ENCODE measurements at regions not wholly inside any gene's neighbourhood (a gene's known extent, or its start where the extent isn't known, plus 50 kb on each side); places are given as distances from the start of the nearest gene placed in this dataset.

DNA sequence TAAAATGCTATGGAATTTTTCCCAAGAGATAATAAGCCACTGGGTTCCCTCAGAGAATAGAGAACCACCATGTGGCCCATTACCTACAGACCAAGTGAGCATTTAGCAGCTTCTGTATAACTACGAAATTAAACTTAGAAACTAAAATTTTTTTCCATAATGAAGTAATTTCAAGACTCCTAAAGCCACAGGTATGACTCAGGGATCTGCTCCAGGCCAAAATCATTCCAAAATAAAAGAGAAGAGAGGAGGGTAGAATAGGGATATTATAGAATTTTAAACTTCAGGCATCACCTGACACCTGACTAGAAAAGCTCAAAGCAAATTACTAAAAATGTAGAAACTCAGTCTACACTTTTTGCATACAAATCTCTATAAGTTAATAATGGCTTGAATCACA is 108.9 kb upstream of the DST start:
- intact Hi-C loops (cut with micrococcal nuclease), result no loop called here
- Histone ChIP-seq H4K20me1 (ENCODE audit: insufficient read depth) (no peaks in the 10 kb centered on the region), H3K4me1 (ENCODE audit: control insufficient read depth in 1 of 2, insufficient read depth in 2 of 2, low read length in 2 of 2) (peaks cover 95 to 96% of the 10 kb centered on the region in 2 experiments), H3K9ac (ENCODE audit: low read length) (peak overlapping the region; percentile 16), H3K27ac (ENCODE audit: low read depth, low read length) (peak overlapping the region; percentile 97), H3K79me2 (ENCODE audit: insufficient read depth, low read length) (peaks cover 86% of the 10 kb centered on the region), H3K4me3 (replicated peaks in 1 of 2; ENCODE audit: low read depth in 1 of 2, low read length in 2 of 2) (no peak overlapping the region), H3K27me3 (ENCODE audit: insufficient read depth, low read length) (no peaks in the 10 kb centered on the region), H2AFZ (ENCODE audit: low read depth, low read length, poor library complexity, severe bottlenecking) (no peak overlapping the region), H3K9me3 (ENCODE audit: control insufficient read depth in 1 of 2, insufficient read depth in 1 of 2, low read depth in 1 of 2, low read length in 2 of 2) (no peaks in the 10 kb centered on the region), H3K9me2 (ENCODE audit: insufficient read depth) (no peaks in the 10 kb centered on the region), H3K36me3 (ENCODE audit: control insufficient read depth in 1 of 2, insufficient read depth in 2 of 2, low read length in 2 of 2) (no peaks in the 10 kb centered on the region), H3K4me2 (ENCODE audit: low read length) (peak overlapping the region; percentile 79)
- ChIA-PET CTCF (interaction anchor here (1.6 kb wide), 1 partner anchor 12 kb away, joined by 6 read pairs; no protein-coding TSS in a partner anchor), RAD21 (ENCODE audit: low non-redundant PET in 1 of 2, low total read pairs in 2 of 2, uncharacterized antibody in 2 of 2, unreplicated experiment in 2 of 2) (no interaction called here), POLR2A (interaction anchor here (1.1 to 1.8 kb wide), 2 partner anchors 19 to 25 kb away, joined by 4 to 10 read pairs; no protein-coding TSS in a partner anchor)
- no peak for TF ChIP-seq JUND (IDR thresholded peaks at IDR 0.05)
- TF ChIP-seq, protein P1, sequence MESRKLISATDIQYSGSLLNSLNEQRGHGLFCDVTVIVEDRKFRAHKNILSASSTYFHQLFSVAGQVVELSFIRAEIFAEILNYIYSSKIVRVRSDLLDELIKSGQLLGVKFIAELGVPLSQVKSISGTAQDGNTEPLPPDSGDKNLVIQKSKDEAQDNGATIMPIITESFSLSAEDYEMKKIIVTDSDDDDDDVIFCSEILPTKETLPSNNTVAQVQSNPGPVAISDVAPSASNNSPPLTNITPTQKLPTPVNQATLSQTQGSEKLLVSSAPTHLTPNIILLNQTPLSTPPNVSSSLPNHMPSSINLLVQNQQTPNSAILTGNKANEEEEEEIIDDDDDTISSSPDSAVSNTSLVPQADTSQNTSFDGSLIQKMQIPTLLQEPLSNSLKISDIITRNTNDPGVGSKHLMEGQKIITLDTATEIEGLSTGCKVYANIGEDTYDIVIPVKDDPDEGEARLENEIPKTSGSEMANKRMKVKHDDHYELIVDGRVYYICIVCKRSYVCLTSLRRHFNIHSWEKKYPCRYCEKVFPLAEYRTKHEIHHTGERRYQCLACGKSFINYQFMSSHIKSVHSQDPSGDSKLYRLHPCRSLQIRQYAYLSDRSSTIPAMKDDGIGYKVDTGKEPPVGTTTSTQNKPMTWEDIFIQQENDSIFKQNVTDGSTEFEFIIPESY (IDR thresholded peaks at IDR 0.05; ENCODE audit: extremely low read depth, insufficient replicate concordance, low read length), result no peak
- TF ChIP-seq EGR1 (IDR thresholded peaks at IDR 0.05; ENCODE audit: low read depth), result no peak
- no peak for TF ChIP-seq RAD21 (IDR thresholded peaks at IDR 0.05; ENCODE audit: low read depth)
- TF ChIP-seq, protein P2, sequence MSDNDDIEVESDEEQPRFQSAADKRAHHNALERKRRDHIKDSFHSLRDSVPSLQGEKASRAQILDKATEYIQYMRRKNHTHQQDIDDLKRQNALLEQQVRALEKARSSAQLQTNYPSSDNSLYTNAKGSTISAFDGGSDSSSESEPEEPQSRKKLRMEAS (IDR thresholded peaks at IDR 0.05), result no peak
- TF ChIP-seq SP1 (IDR thresholded peaks at IDR 0.05; ENCODE audit: low read depth), result no peak
- no peak for TF ChIP-seq TCF7L2 (IDR thresholded peaks at IDR 0.05; ENCODE audit: borderline replicate concordance, extremely low read depth, insufficient read depth, insufficient read length)
- no peak for TF ChIP-seq CBX3 (IDR thresholded peaks at IDR 0.05; ENCODE audit: low read depth)
- no peak for TF ChIP-seq ATF3 (IDR thresholded peaks at IDR 0.05)
- no peak for TF ChIP-seq POLR2AphosphoS5 (IDR thresholded peaks at IDR 0.05; ENCODE audit: low read depth, low read length)
- TF ChIP-seq CTCF (IDR thresholded peaks at IDR 0.05 in 2 of 3, conservative IDR thresholded peaks at IDR 0.05 in 1 of 3; ENCODE audit: borderline replicate concordance in 1 of 3, insufficient read depth in 1 of 3, low read depth in 2 of 3, low read length in 2 of 3), result no peak
- no TSS peak for BruUV-seq (replicated peaks)
- DNase-seq (ENCODE audit: low read depth, low spot score) (no peak), ATAC-seq (no peak)
